NT2/D1 (cell line): ENCODE measurements at regions not wholly inside any gene's neighbourhood (a gene's known extent, or its start where the extent isn't known, plus 50 kb on each side); places are given as distances from the start of the nearest gene placed in this dataset.

Experiments used
- SUZ12 ChIP-seq: IDR thresholded peaks from 2 replicates; pipeline ENCODE4 v1.6.1; 2011; ENCODE audit not compliant: insufficient read length, insufficient read depth; ENCODE audit errors: extremely low read depth
- YY1 ChIP-seq: IDR thresholded peaks from 2 replicates; pipeline ENCODE4 v1.6.1; 2011; ENCODE audit not compliant: insufficient read length, insufficient read depth

DNA sequence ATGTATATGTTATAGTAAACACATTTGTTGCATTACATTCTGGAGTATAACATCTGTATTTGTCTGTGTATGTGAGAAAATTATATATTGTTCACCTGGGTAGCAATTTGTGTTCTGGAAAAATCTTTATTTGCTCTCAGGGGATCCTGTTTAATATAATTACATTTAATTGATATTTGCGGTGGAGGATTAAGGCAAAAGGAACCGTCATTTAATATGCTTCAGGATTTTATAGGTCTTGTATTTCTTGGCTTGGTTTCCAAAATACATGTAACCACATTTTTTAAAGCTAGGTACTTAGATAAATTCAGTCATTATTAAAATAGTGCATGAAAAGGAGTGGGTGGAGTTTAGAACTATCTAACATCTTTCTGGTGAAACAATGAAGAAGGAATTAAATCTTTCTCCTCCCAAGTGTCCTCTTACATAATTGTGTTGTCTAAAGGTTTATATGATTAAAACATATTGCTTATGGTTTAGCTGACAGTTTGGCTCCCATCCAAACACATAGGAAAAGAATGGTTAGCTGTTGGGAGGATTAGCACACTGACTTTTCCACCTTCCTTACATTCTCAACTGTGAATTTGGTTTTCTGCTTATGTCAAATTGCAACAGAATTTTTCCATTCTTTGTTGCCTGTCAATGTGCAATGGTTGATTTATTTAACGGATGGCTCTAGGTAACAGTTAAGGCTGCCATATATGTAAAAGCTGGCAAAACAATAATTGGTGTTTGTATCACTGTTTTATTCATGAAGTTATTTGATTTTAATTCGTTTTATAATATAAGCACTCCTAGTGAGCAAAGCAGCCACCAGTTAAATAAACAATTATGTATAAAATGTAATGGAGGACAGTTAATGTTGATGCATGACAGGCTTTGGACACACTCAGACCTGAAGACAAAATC, 250.8 kb upstream of the SFRP2 start:
- TF ChIP-seq SUZ12 = no peak
- TF ChIP-seq YY1 = no peak
